RWPE1 (cell line): ENCODE measurements at regions not wholly inside any gene's neighbourhood (a gene's known extent, or its start where the extent isn't known, plus 50 kb on each side); places are given as distances from the start of the nearest gene placed in this dataset.
"Not testable (repeated sequence)": the region's sequence is repeated elsewhere in the genome, so short reads cannot be mapped to it uniquely, and the experiment has no call there.

ENCODE experiments used
- CTCF ChIA-PET: fragments of 350-600 bp; sonication (Branson Sonifier 250); formaldehyde crosslinking; extraction: SDS; loops from one replicate; lab custom pipeline; 2021; lab: Yijun Ruan, JAX
- POLR2A ChIA-PET: fragments of 400-600 bp; formaldehyde crosslinking; extraction: SDS; loops from one replicate; lab custom pipeline; 2020; ENCODE audit warnings: antibody characterized with exemption; ENCODE audit not compliant: low non-redundant PET; lab: Yijun Ruan, JAX
- DNase-seq: peaks from one replicate; pipeline ENCODE4 v3.0.0; 2012; ENCODE audit warnings: low spot score
- H3K27ac ChIP-seq: fragments of 450-650 bp; 2 replicates; pipeline ENCODE4 v1.5.1; 2017
- TF ChIP-seq, protein P1 (sequence below): fragments of 450-650 bp; conservative IDR thresholded peaks from 2 replicates; pipeline ENCODE4 v1.5.1; 2017; ENCODE audit warnings: low read depth, mild to moderate bottlenecking

DNA sequence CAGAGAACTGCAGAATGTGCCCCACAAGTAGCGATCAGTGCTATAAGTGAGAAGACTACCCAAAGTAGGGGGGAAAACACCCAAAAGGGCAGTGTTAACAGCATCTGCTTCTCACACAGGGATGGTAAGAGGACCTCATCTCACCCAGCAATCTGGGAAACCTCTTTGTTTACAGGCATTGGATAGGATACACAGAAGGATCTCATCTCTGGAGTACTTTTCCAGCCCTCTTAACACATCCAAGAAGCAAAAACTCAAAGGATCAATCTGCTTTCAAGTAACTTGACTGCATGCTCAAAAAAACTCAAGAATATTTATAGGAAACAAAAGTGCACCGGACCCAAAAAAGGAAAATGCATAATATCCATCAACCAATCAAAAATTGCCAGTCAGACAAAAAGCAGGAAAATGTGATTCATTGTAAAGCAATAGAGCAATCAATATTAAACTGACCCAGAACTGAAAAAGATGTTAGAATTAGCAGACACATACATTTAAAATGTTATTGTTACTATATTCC is 311.0 kb upstream of the CXADR start:
- CTCF ChIA-PET, result no interaction called here
- DNase-seq, result no peak
- TF ChIP-seq, protein P1, sequence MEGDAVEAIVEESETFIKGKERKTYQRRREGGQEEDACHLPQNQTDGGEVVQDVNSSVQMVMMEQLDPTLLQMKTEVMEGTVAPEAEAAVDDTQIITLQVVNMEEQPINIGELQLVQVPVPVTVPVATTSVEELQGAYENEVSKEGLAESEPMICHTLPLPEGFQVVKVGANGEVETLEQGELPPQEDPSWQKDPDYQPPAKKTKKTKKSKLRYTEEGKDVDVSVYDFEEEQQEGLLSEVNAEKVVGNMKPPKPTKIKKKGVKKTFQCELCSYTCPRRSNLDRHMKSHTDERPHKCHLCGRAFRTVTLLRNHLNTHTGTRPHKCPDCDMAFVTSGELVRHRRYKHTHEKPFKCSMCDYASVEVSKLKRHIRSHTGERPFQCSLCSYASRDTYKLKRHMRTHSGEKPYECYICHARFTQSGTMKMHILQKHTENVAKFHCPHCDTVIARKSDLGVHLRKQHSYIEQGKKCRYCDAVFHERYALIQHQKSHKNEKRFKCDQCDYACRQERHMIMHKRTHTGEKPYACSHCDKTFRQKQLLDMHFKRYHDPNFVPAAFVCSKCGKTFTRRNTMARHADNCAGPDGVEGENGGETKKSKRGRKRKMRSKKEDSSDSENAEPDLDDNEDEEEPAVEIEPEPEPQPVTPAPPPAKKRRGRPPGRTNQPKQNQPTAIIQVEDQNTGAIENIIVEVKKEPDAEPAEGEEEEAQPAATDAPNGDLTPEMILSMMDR, result no peak
- H3K27ac ChIP-seq, result no peak overlapping the region
- POLR2A ChIA-PET, result no interaction called here

DNA sequence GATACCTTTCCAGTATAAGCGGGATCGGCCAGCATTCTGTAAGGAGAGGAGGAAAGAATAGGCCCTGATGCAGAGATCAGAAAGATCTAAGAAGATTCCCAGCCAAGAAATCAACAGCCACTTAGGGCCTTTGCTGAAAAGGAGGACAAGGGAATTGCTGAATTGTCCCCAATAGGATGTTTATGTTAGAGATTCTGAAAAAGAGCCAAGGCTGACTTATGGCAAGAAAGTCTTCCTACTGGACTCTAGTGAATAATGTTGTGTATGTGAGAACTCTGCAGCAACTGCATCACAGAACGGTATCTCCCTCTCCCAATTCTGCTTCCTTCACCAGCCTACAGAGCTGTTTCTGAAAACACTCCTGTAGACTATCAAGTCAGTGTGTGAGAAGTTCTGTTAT is 298.0 kb upstream of the CXADR start:
- no peak for DNase-seq
- H3K27ac ChIP-seq, result no peak overlapping the region
- TF ChIP-seq, protein P1, result no peak
- POLR2A ChIA-PET, result no interaction called here
- CTCF ChIA-PET, result interaction anchor here (0.6 kb wide), 2 partner anchors 307 to 832 kb away, joined by 3 read pairs; no protein-coding TSS in a partner anchor

DNA sequence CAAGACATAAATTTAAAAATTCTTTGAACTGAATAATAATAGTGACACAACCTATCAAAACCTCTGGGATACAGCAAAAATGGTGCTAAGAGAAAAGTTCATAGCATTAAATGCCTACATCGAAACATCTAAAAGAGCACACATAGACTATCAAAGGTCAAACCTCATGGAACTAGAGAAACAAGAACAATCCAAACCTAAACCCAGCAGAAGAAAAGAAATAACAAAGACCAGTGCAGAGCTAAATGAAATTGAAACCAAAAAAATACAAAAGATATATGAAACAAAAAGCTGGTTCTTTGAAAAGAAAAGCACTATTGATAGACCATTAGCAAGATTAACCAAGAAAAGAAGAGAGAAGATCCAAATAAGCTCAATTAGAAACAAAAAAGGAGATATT is 293.8 kb upstream of the CXADR start:
- CTCF ChIA-PET, DNase-seq, H3K27ac ChIP-seq, POLR2A ChIA-PET: not testable (repeated sequence)

DNA sequence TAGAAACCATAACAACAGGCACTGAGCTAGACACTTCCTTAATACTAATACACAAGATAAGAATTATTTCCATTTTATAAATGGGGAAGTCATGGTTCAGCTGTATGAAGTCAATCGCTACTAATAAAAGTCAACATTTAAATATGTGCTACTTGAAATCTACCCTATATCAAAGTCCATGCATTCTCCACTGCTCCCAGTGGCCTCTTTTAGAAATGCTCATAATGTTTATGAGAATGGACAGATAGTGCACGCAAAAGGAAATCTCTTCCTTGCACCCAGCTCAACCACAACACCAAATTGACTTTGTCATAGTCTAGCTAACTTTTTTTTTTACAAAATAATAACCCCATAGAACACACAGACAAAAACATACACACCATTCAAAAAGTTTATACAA is 281.7 kb upstream of the CXADR start:
- ChIA-PET CTCF (no interaction called here), POLR2A (no interaction called here)
- TF ChIP-seq, protein P1, result no peak
- H3K27ac ChIP-seq, result no peak overlapping the region
- no peak for DNase-seq

DNA sequence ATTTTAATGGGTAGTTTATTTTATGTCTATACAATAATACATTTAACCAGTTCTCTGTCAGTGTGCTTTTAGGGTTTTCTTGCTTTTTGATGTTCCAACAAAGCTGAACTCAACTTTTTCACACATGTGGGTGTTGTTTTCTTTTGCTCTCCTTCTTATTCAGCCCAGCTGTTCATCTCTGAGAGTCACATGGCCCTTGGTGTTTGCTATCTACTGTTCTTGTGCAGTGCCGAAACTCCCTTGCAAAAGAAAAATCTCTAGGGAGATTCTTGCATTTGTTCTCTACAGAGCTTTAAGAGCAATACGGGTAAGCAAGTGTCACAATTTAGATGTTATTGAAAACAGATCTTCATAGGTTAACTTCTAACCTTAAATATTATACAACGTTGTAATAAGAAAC is 281.1 kb upstream of the CXADR start:
- ChIA-PET CTCF (no interaction called here), POLR2A (no interaction called here)
- H3K27ac ChIP-seq, result no peak overlapping the region
- DNase-seq, result no peak
- TF ChIP-seq, protein P1, result no peak

DNA sequence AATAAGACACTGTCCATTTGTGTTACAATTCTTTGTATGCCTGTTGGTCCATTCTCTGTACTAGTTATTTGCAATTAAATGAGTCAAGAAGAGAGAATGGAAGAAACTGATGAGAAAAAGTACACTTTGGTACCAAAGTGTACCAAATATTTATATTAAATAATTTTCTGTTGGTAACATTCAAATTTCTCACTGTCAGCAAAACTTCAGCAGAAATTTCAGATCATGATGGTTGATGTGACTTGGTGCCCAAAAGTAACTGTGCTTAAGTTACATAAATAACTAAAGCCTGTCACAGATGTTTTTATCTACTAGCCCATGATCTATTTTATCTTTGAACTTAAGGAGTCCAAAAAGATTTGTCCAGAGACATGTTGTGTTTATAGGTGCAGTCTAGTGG is 274.4 kb upstream of the CXADR start:
- H3K27ac ChIP-seq, result no peak overlapping the region
- ChIA-PET POLR2A (no interaction called here), CTCF (no interaction called here)
- DNase-seq, result no peak
- TF ChIP-seq, protein P1, result no peak

DNA sequence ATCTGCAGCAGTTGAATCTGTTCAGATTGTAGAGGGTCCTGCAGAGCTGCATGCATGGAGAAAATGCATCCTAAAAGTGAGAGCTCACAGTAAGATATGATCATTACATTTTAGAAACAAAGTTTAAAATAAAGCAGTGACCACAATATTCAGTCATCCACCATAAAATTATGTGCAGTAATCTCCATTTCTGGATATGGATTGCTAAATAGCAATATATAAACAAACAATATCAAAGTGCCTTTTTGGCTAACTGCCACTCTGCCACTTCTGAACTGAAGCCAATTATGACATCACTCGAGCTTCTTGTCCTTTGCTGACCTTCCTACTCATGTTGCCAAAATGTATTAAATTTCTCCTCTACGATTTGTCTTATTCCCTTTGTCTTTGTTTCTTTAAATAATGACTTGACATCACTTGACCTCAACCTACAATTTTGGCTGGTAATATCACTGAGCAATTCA is 262.0 kb upstream of the CXADR start:
- ChIA-PET POLR2A (no interaction called here), CTCF (no interaction called here)
- TF ChIP-seq, protein P1, result no peak
- no peak overlapping the region for H3K27ac ChIP-seq
- no peak for DNase-seq
